ENCODE measurements at regions not wholly inside any gene's neighbourhood (a gene's known extent, or its start where the extent isn't known, plus 50 kb on each side); places are given as distances from the start of the nearest gene placed in this dataset.

- TF ChIP-seq CTCF (IDR thresholded peaks at IDR 0.05; ENCODE audit: borderline replicate concordance, extremely low read depth, low read length, poor library complexity, severe bottlenecking) (no peak), EZH2 (IDR thresholded peaks at IDR 0.05; ENCODE audit: borderline replicate concordance, low read depth, low read length, severe bottlenecking) (no peak)
Observed at GRCh38 chr13:70580825-70581224, 472.6 kb upstream of the KLHL1 start.

Measured in DND-41 (cell line).